Neural progenitor cell (in vitro differentiated cells): ENCODE measurements at regions not wholly inside any gene's neighbourhood (a gene's known extent, or its start where the extent isn't known, plus 50 kb on each side); places are given as distances from the start of the nearest gene placed in this dataset.

Source experiments
- DNase-seq: peaks from one replicate; pipeline ENCODE4 v3.0.0-alpha.2; 2016; ENCODE audit warnings: low spot score
- H2AFZ ChIP-seq: fragments of 200-600 bp; sonication (generic); replicated peaks from 2 replicates; pipeline ENCODE4 v1.6.1; 2016; ENCODE audit warnings: antibody characterized with exemption
- H3F3A ChIP-seq: fragments of 200-600 bp; sonication (generic); 2 replicates; pipeline ENCODE4 v1.6.1; 2016; ENCODE audit warnings: antibody characterized with exemption, low read depth
- H3K27ac ChIP-seq: fragments of 200-600 bp; sonication (generic); 2 replicates; pipeline ENCODE4 v1.5.1; 2016; ENCODE audit warnings: mild to moderate bottlenecking
- H3K27me3 ChIP-seq: fragments of 200-600 bp; sonication (generic); 2 replicates; pipeline ENCODE4 v1.6.1; 2016; ENCODE audit warnings: mild to moderate bottlenecking, moderate library complexity
- H3K36me3 ChIP-seq: fragments of 200-600 bp; sonication (generic); 2 replicates; pipeline ENCODE4 v1.5.1; 2016
- H3K4me1 ChIP-seq: fragments of 200-600 bp; sonication (generic); 2 replicates; pipeline ENCODE4 v1.6.1; 2016; ENCODE audit warnings: mixed run types
- H3K4me2 ChIP-seq: fragments of 200-600 bp; sonication (generic); 2 replicates; pipeline ENCODE4 v1.6.1; 2016
- H3K4me3 ChIP-seq: fragments of 200-600 bp; sonication (generic); 2 replicates; pipeline ENCODE4 v1.5.1; 2016
- H3K79me2 ChIP-seq: fragments of 200-600 bp; sonication (generic); 2 replicates; pipeline ENCODE4 v1.6.1; 2016; ENCODE audit warnings: low read depth
- H3K9ac ChIP-seq: fragments of 200-600 bp; sonication (generic); 2 replicates; pipeline ENCODE4 v1.6.1; 2016
- H3K9me3 ChIP-seq: fragments of 200-600 bp; sonication (generic); 2 replicates; pipeline ENCODE4 v1.5.1; 2016; ENCODE audit warnings: low read depth
- H4K20me1 ChIP-seq: fragments of 200-600 bp; sonication (generic); 2 replicates; pipeline ENCODE4 v1.6.1; 2016; ENCODE audit warnings: low read depth
- H3K27ac Mint-ChIP-seq: 3 replicates; pipeline ENCODE4 v1.8.0; 2021; ENCODE audit warnings: mixed read lengths
- H3K27me3 Mint-ChIP-seq: 2 replicates; pipeline ENCODE4 v1.8.0; 2022; ENCODE audit warnings: low read depth, mild to moderate bottlenecking, inconsistent platforms, moderate library complexity, mixed read lengths; ENCODE audit not compliant: insufficient read depth
- H3K36me3 Mint-ChIP-seq: 3 replicates; pipeline ENCODE4 v1.8.0; 2021; ENCODE audit warnings: mixed read lengths
- H3K4me1 Mint-ChIP-seq: 3 replicates; pipeline ENCODE4 v1.8.0; 2021; ENCODE audit warnings: mixed read lengths
- H3K4me3 Mint-ChIP-seq: 3 replicates; pipeline ENCODE4 v1.8.0; 2021; ENCODE audit warnings: mild to moderate bottlenecking, moderate library complexity, mixed read lengths
- H3K9me3 Mint-ChIP-seq: 3 replicates; pipeline ENCODE4 v1.8.0; 2020; ENCODE audit warnings: mixed read lengths
- EZH2 ChIP-seq: fragments of 200-600 bp; sonication (generic); IDR thresholded peaks from 2 replicates; pipeline ENCODE4 v1.6.1; 2017; ENCODE audit warnings: antibody characterized with exemption, mild to moderate bottlenecking, moderate library complexity
- EZH2phosphoT487 ChIP-seq: fragments of 200-600 bp; sonication (generic); IDR thresholded peaks from 2 replicates; pipeline ENCODE4 v1.6.1; 2017; ENCODE audit warnings: antibody characterized with exemption
- TF ChIP-seq, protein P1 (sequence below): fragments of 200-600 bp; sonication (generic); IDR thresholded peaks from 2 replicates; pipeline ENCODE4 v1.5.1; 2017; ENCODE audit warnings: antibody characterized with exemption, mild to moderate bottlenecking

DNA sequence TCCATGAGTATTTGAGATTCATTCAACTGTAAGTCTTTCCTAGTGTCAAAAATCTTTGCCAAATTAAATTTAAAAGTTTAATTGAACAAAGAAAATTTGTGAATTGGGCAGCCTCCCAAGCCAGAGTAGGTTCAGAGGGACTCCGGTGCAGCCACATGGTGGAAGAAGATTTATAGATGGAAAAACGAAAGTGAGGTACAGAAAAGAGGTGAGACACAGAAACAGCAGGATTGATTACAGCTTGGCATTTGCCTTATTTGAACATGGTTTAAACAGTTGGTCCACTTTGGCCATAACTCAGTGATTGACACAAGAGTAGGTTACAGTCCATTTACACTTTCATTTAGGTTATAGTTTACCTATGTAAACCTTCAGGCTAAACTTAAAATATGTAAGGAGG is 465.8 kb downstream of the ARL4A start:
- Mint-ChIP-seq H3K4me3 (no peak overlapping the region), H3K27ac (no peak overlapping the region), H3K4me1 (no peaks in the 10 kb centered on the region), H3K9me3 (no peaks in the 10 kb centered on the region), H3K36me3 (peaks cover 1% of the 10 kb centered on the region), H3K27me3 (no peaks in the 10 kb centered on the region)
- no peak overlapping the region for H3K4me2 ChIP-seq
- no peak for DNase-seq
- H2AFZ ChIP-seq = no peak overlapping the region
- no peak for TF ChIP-seq EZH2phosphoT487
- no peak overlapping the region for H3K4me3 ChIP-seq
- no peaks in the 10 kb centered on the region for H4K20me1 ChIP-seq
- no peak overlapping the region for H3K9ac ChIP-seq
- no peaks in the 10 kb centered on the region for H3K36me3 ChIP-seq
- no peak overlapping the region for H3K27ac ChIP-seq
- H3K27me3 ChIP-seq = no peaks in the 10 kb centered on the region
- no peaks in the 10 kb centered on the region for H3K4me1 ChIP-seq
- H3K79me2 ChIP-seq = no peaks in the 10 kb centered on the region
- H3F3A ChIP-seq = no peaks in the 10 kb centered on the region
- H3K9me3 ChIP-seq = no peaks in the 10 kb centered on the region

DNA sequence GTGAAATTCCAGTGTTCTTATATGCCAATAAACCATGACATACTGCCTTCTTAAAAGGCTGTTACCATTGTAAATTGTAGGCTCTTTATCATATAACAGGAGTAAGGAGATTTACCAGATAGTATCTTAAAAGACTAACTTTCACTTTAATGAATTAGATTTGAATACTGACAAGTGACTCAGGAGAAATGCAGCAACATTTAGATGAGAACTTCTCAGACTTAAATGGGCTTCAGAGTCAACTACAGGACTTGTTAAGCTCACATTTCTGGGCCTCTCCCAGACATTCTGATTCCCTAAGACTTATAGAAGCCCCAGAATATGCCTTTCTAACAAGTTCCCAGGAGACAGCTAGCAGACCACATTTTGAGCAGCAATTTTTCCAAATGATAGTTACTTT is 466.3 kb downstream of the ARL4A start:
- no peak for TF ChIP-seq EZH2phosphoT487
- TF ChIP-seq, protein P1, sequence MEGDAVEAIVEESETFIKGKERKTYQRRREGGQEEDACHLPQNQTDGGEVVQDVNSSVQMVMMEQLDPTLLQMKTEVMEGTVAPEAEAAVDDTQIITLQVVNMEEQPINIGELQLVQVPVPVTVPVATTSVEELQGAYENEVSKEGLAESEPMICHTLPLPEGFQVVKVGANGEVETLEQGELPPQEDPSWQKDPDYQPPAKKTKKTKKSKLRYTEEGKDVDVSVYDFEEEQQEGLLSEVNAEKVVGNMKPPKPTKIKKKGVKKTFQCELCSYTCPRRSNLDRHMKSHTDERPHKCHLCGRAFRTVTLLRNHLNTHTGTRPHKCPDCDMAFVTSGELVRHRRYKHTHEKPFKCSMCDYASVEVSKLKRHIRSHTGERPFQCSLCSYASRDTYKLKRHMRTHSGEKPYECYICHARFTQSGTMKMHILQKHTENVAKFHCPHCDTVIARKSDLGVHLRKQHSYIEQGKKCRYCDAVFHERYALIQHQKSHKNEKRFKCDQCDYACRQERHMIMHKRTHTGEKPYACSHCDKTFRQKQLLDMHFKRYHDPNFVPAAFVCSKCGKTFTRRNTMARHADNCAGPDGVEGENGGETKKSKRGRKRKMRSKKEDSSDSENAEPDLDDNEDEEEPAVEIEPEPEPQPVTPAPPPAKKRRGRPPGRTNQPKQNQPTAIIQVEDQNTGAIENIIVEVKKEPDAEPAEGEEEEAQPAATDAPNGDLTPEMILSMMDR = no peak
- no peak for TF ChIP-seq EZH2
- no peaks in the 10 kb centered on the region for H3K27me3 ChIP-seq
- DNase-seq = no peak
- H3F3A ChIP-seq = no peaks in the 10 kb centered on the region
- H4K20me1 ChIP-seq = no peaks in the 10 kb centered on the region
- no peak overlapping the region for H3K4me3 ChIP-seq
- no peaks in the 10 kb centered on the region for H3K9me3 ChIP-seq
- Mint-ChIP-seq H3K27me3 (no peaks in the 10 kb centered on the region), H3K9me3 (no peaks in the 10 kb centered on the region), H3K4me1 (peaks cover 1% of the 10 kb centered on the region), H3K27ac (no peak overlapping the region), H3K4me3 (no peak overlapping the region), H3K36me3 (peaks cover 1% of the 10 kb centered on the region)
- no peak overlapping the region for H3K9ac ChIP-seq
- no peak overlapping the region for H3K27ac ChIP-seq
- no peak overlapping the region for H2AFZ ChIP-seq
- H3K79me2 ChIP-seq = no peaks in the 10 kb centered on the region
- no peak overlapping the region for H3K4me2 ChIP-seq
- H3K4me1 ChIP-seq = no peaks in the 10 kb centered on the region
- no peaks in the 10 kb centered on the region for H3K36me3 ChIP-seq

DNA sequence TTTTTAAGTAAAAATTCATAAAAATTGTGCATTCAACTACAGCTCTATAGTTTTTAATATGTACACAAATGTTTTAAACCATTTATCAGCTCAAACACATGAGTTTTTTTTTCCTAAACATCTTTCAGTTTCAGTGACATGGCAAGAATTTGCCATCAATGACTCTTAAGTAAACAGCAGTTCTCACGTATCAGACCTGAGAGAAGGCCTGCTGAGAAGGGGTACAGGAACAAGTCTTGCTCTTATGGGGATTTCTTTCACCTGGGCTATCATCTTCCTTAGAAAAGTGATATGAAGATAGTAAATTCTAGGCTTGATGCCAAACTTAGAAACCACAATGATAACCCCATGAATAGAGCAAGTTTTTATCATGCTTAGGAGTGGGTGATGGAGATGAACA is 467.8 kb downstream of the ARL4A start:
- no peaks in the 10 kb centered on the region for H3K4me1 ChIP-seq
- H3K4me3 Mint-ChIP-seq = no peak overlapping the region
- H3K4me2 ChIP-seq = no peak overlapping the region
- no peaks in the 10 kb centered on the region for H3K36me3 ChIP-seq
- H4K20me1 ChIP-seq = no peaks in the 10 kb centered on the region
- H3K9ac ChIP-seq = no peak overlapping the region
- no peak overlapping the region for H3K27ac ChIP-seq
- H3K27me3 Mint-ChIP-seq = no peaks in the 10 kb centered on the region
- H3K36me3 Mint-ChIP-seq = peaks cover 1% of the 10 kb centered on the region
- no peaks in the 10 kb centered on the region for H3F3A ChIP-seq
- no peak for DNase-seq
- no peaks in the 10 kb centered on the region for H3K9me3 Mint-ChIP-seq
- no peak overlapping the region for H3K4me3 ChIP-seq
- no peak overlapping the region for H2AFZ ChIP-seq
- no peaks in the 10 kb centered on the region for H3K9me3 ChIP-seq
- TF ChIP-seq EZH2phosphoT487 = no peak
- TF ChIP-seq, protein P1 = no peak
- TF ChIP-seq EZH2 = no peak
- peaks cover 12% of the 10 kb centered on the region for H3K4me1 Mint-ChIP-seq
- no peak overlapping the region for H3K27ac Mint-ChIP-seq
- no peaks in the 10 kb centered on the region for H3K27me3 ChIP-seq
- H3K79me2 ChIP-seq = no peaks in the 10 kb centered on the region

DNA sequence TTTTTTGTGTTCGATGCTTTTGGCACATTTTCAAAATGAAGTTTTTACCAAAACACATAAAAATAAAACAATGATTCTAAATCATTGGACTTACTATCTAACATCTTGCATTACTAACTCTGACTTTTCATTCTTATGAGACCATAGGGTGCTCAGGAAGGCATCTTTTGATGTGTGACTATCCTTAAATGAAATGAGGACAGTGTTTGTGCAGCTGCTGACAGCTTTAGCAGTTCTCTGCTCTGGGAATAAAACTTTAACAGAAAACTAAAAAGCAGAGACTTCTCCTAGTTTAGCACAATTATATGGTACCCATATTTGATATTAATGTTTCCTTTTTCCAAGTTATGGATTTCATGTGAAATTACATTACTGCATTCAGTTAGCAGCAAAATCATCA is 471.6 kb downstream of the ARL4A start:
- Histone ChIP-seq H3K27me3 (no peaks in the 10 kb centered on the region), H3K4me2 (no peak overlapping the region), H3K27ac (no peak overlapping the region), H3K36me3 (no peaks in the 10 kb centered on the region), H3K79me2 (no peaks in the 10 kb centered on the region), H4K20me1 (no peaks in the 10 kb centered on the region), H3F3A (no peaks in the 10 kb centered on the region), H3K4me1 (no peaks in the 10 kb centered on the region), H3K9ac (no peak overlapping the region), H3K4me3 (no peak overlapping the region), H2AFZ (no peak overlapping the region), H3K9me3 (no peaks in the 10 kb centered on the region)
- no peak for DNase-seq
- H3K9me3 Mint-ChIP-seq = no peaks in the 10 kb centered on the region
- H3K4me1 Mint-ChIP-seq = peaks cover 17% of the 10 kb centered on the region
- peaks cover 1% of the 10 kb centered on the region for H3K36me3 Mint-ChIP-seq
- no peak overlapping the region for H3K4me3 Mint-ChIP-seq
- H3K27ac Mint-ChIP-seq = no peak overlapping the region
- H3K27me3 Mint-ChIP-seq = no peaks in the 10 kb centered on the region
- TF ChIP-seq EZH2 (no peak), EZH2phosphoT487 (no peak)
- TF ChIP-seq, protein P1 = no peak
